ENCODE measurements at regions not wholly inside any gene's neighbourhood (a gene's known extent, or its start where the extent isn't known, plus 50 kb on each side); places are given as distances from the start of the nearest gene placed in this dataset.
"Not testable (repeated sequence)": the region's sequence is repeated elsewhere in the genome, so short reads cannot be mapped to it uniquely, and the experiment has no call there.

DNA sequence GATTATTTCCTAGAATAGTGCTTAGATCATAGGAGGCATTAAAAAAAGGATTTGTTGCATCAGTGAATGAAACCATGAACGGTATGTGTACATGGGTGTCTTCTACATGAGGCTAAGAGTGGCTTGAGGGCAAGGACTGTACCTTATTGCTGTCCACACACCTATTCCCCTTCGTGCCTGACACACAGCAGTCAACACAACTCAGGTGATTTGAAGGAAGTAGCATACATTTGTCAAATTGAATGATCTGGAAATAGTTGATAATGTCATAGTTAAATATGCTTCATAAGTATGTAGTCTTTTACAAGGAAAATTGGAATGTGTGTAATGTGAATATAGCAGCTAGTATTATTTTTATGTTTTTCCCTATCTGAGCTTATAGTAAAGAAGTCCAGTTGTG is 189.0 kb upstream of the DAB1 start:
- DNase-seq = no peak

GRCh38 chr1:57605933-57606332 is 182.1 kb upstream of the DAB1 start:
- DNase-seq = no peak

DNA sequence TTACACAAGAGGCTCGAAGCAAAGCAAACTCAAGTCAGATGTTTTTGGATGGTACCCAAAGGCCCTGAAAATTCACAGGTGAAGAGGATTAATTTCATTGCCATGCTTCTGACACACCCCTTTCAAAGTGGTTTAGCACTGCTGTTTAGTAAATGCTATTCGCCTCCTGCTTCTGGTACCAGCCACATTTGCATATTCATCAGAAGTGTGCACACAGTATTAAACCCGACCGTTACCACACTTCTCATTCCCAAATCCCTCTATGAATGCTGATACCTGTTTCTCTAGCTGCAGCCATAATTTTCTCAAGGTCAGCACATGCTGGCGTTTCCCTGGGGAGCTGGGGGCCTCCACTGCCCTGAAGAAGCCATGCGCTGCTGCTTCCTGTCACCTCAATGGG is 179.8 kb upstream of the DAB1 start:
- no peak for DNase-seq

GRCh38 chr1:57600424-57600823 is 176.6 kb upstream of the DAB1 start:
- no peak for DNase-seq

- no peak for DNase-seq
Measured at GRCh38 chr1:57599236-57599994, 175.6 kb upstream of the DAB1 start.

- DNase-seq = no peak
Measured at GRCh38 chr1:57597036-57597435, 173.2 kb upstream of the DAB1 start.

- DNase-seq = no peak
Measured at GRCh38 chr1:57594002-57594401, 170.1 kb upstream of the DAB1 start.

DNA sequence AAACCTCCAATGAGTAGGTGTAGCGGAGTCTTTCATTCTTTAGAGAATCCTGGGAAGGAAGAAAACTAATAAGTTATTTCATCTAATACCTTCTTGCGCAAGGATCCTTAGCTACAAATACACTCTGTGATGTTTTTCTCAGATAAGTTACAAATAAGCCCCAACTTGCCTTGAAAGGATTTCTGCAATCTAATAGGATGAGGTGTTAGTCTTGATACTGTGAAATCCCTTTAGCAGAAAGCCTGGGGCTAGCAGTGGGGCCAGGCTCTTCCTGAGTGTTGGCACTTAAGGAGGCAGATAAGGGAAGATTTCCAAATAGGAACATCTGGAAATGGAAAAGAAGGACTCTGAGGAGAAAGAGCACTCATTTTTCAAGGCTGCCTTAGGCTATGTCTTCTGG is 168.0 kb upstream of the DAB1 start:
- DNase-seq = no peak

- DNase-seq = no peak
Measured at GRCh38 chr1:57590978-57591377, 167.1 kb upstream of the DAB1 start.

GRCh38 chr1:57586842-57587241 is 163.0 kb upstream of the DAB1 start:
- no peak for DNase-seq

DNA sequence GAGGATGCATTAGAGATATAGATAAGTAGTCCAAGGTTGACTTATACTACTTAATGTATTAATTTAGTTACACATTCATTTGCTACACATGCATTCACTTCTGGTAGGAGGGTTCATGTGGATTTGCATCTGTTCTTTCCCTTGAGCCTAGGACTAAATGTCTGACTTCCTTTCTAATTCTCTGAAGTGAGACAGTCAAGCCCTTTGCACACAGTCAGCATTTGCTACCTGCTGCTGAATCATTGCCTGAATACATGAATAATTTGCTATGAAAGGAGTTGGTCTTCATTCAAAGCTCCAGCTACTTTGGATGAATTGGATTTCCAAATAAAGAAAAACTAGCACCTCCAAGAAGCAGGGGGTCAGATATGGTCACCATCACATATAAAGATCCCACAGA is 154.8 kb upstream of the DAB1 start:
- DNase-seq = no peak

DNA sequence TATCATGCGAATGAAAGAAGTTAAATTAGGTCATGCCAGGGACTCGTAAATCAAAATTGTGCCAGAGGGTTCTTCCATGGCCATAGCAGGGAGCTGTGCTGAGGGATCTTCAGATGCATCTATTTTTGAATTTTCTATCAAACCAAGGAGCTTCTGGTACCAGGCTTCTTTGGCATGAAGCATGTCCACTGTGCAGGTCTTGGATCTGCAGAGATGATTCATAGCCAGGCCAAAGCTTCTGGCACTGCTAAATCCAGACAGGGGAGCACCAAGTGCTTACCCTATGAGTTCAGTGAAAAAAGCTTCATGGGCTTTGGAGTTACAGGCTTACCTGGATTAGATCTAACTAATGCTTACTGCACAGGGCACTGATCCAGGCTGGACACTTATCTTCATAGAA is 154.2 kb upstream of the DAB1 start:
- DNase-seq = no peak

GRCh38 chr1:57576756-57577155 is 152.9 kb upstream of the DAB1 start:
- DNase-seq = no peak

DNA sequence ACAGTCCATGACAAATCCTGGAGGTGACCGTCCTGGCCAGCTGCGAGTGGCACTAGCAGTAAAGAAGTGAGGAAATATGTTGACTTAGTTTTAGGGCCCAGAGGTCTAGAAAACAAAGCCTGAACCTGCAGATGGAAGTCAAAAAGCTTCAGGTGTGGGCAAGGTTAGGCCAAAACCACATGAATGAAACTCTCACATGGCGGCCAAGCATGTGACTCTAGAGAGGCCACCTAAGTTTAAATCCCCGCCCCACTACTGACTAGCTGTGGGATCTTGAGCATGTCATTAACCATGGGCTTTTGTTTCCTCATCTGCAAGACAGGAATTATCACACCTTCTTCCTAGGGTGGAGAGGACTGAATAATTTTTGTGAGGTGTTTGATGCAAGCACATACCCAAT is 148.2 kb upstream of the DAB1 start:
- DNase-seq = no peak

DNA sequence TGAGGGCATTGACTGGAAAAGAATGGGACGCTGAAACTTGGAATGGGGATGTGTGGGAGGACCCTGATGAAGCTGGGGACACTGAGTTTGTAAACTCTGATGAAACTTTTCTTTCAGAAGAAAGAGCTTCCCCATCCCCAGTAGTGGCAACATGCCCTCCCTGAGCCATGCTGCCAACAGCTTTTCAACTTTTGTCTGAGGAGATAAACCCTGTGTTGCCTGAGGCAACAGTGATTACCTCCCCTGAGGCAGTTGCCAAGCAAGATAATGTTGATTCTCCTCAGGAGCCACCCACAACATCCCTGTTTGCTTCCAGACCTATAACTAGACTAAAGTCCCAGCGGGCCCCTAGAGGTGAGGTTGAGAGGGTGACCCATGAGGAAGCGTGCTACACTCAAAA is 134.2 kb upstream of the DAB1 start:
- DNase-seq = not testable (repeated sequence)

GRCh38 chr1:57553666-57554065 is 129.8 kb upstream of the DAB1 start:
- DNase-seq = no peak

- DNase-seq = no peak
Measured at GRCh38 chr1:57551476-57551875, 127.6 kb upstream of the DAB1 start.

- DNase-seq = no peak
Measured at GRCh38 chr1:57550092-57550491, 126.2 kb upstream of the DAB1 start.

DNA sequence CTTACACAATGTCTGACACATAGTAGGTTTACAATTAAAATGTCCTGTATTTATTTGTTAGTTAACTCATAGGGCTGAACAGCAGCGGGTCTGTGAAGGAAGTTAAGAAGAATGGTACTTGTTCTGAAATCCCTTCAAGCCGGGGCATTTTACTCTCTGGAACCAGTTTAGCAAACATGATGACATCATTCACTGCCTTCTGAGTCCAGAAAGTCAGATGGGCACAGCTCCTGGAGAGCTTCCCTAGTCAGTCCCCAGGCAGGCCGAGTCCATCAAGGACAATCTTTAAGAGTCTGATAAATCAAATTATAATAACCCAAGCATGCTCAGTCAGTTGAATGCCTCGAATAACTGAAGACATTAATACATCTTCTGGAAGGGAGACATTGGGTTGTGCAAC is 125.4 kb upstream of the DAB1 start:
- DNase-seq = no peak

GRCh38 chr1:57546549-57547330 is 122.9 kb upstream of the DAB1 start:
- DNase-seq = no peak

GRCh38 chr1:57544345-57544744 is 120.5 kb upstream of the DAB1 start:
- no peak for DNase-seq

- DNase-seq = no peak
Measured at GRCh38 chr1:57536749-57537423, 113.0 kb upstream of the DAB1 start.

DNA sequence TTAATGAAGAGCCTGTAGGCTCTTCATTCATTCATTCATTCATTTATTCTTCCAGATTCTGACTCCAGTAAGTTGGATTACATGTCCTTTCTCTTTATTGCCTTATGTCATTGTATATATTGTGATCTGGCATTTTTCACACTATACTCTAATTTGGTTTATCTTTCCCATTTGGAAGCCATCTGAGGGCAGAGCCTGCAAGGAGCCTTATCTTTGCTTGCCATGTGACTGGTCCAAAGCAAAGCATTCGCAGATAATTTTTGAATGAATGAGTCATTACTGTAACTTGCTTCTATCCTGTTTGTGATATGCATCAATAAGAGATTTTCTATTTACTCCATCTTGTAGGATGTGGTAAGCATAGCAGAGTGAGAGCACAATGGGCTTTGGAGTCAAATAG is 108.4 kb upstream of the DAB1 start:
- no peak for DNase-seq

DNA sequence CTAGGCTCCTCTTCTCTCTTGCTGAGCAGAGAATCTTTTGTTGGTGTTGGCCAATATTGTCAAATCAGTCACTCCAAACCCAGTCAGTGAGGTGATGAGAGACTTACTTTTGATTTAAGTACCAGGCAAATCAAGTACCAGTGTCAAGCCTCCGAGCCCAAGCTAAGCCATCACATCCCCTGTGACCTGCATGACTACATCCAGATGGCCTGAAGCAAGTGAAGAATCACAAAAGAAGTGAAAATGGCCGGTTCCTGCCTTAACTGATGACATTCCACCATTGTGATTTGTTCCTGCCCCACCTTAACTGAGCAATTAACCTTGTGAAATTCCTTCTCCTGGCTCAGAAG is 107.0 kb upstream of the DAB1 start:
- DNase-seq = not testable (repeated sequence)
